HEK293 (cell line): ENCODE measurements at regions not wholly inside any gene's neighbourhood (a gene's known extent, or its start where the extent isn't known, plus 50 kb on each side); places are given as distances from the start of the nearest gene placed in this dataset.
A peak's percentile ranks its signal among the peaks of the same experiment; 100 is the strongest.

Source experiments
- CTCF ChIA-PET: fragments of 350-600 bp; formaldehyde crosslinking; extraction: SDS; loops from one replicate; lab custom pipeline; 2021; ENCODE audit warnings: antibody characterized with exemption; lab: Yijun Ruan, JAX
- POLR2A ChIA-PET: fragments of 300-600 bp; formaldehyde crosslinking; extraction: SDS; loops from one replicate; lab custom pipeline; 2020; ENCODE audit warnings: antibody characterized with exemption, inconsistent platforms; lab: Yijun Ruan, JAX
- H3K27ac ChIP-seq: fragments of 200-500 bp; sonication (Bioruptor generic); 2 replicates; pipeline ENCODE4 v1.5.1; 2014; ENCODE audit warnings: low read depth, low read length, control low read depth, inconsistent platforms; ENCODE audit errors: extremely low read depth
- H3K36me3 ChIP-seq, 2 experiments: fragments of 200-500 bp in 1 of 2; sonication (Bioruptor generic) in 1 of 2; 1 replicate in 1 of 2; 2 replicates in 1 of 2; pipeline ENCODE4 v1.5.1; 2014 to 2017; ENCODE audit warnings: inconsistent platforms in 2 of 2, low read length in 2 of 2; ENCODE audit not compliant: control insufficient read depth in 2 of 2, insufficient read depth in 1 of 2
- H3K4me1 ChIP-seq: fragments of 200-500 bp; sonication (Bioruptor generic); 2 replicates; pipeline ENCODE4 v1.5.1; 2014; ENCODE audit warnings: mild to moderate bottlenecking, low read length, inconsistent platforms; ENCODE audit not compliant: control insufficient read depth, insufficient read depth
- H3K4me3 ChIP-seq: 2 replicates; pipeline ENCODE4 v1.5.1; 2011; ENCODE audit warnings: low read depth, mild to moderate bottlenecking, control low read depth, low read length, moderate library complexity
- H3K9me3 ChIP-seq: fragments of 200-500 bp; sonication (Bioruptor generic); 2 replicates; pipeline ENCODE4 v1.5.1; 2014; ENCODE audit warnings: low read depth, low read length, inconsistent platforms; ENCODE audit not compliant: control insufficient read depth, insufficient read depth
- HOXA7 ChIP-seq: sonication (generic); formaldehyde crosslinking; IDR thresholded peaks from 2 replicates; pipeline ENCODE4 v1.8.1; 2022; ENCODE audit warnings: missing genetic modification reagents, borderline replicate concordance
- PRDM2 ChIP-seq: fragments of 450-650 bp; formaldehyde crosslinking; IDR thresholded peaks from 2 replicates; pipeline ENCODE4 v1.5.1; 2016; ENCODE audit warnings: missing biosample characterization, missing genetic modification characterization, borderline replicate concordance
- SCRT2 ChIP-seq: fragments of 450-650 bp; formaldehyde crosslinking; IDR thresholded peaks from 2 replicates; pipeline ENCODE4 v1.5.1; 2016; ENCODE audit warnings: missing biosample characterization, missing genetic modification characterization
- ZFP41 ChIP-seq: fragments of 450-650 bp; formaldehyde crosslinking; IDR thresholded peaks from 2 replicates; pipeline ENCODE4 v1.5.1; 2016; ENCODE audit warnings: missing biosample characterization, missing genetic modification characterization, borderline replicate concordance
- ZNF114 ChIP-seq: fragments of 450-650 bp; formaldehyde crosslinking; IDR thresholded peaks from 2 replicates; pipeline ENCODE4 v1.5.0; 2017; ENCODE audit warnings: missing biosample characterization, missing genetic modification characterization
- ZNF211 ChIP-seq: fragments of 450-650 bp; formaldehyde crosslinking; IDR thresholded peaks from 2 replicates; pipeline ENCODE4 v1.5.1; 2016; ENCODE audit warnings: low read depth, missing biosample characterization, missing genetic modification characterization
- ZNF239 ChIP-seq: fragments of 450-650 bp; formaldehyde crosslinking; IDR thresholded peaks from 2 replicates; pipeline ENCODE4 v1.5.1; 2016; ENCODE audit warnings: missing biosample characterization, missing genetic modification characterization
- ZNF335 ChIP-seq: fragments of 450-650 bp; formaldehyde crosslinking; conservative IDR thresholded peaks from 2 replicates; pipeline ENCODE4 v1.5.1; 2016; ENCODE audit warnings: missing biosample characterization, missing genetic modification characterization
- ZNF521 ChIP-seq: fragments of 450-650 bp; formaldehyde crosslinking; IDR thresholded peaks from 2 replicates; pipeline ENCODE4 v1.5.1; 2017; ENCODE audit warnings: missing biosample characterization, mild to moderate bottlenecking, missing genetic modification characterization
- ZNF654 ChIP-seq: fragments of 450-650 bp; formaldehyde crosslinking; IDR thresholded peaks from 2 replicates; pipeline ENCODE4 v1.5.1; 2016; ENCODE audit warnings: low read depth, missing biosample characterization, missing genetic modification characterization
- ZNF707 ChIP-seq: fragments of 450-650 bp; formaldehyde crosslinking; IDR thresholded peaks from 2 replicates; pipeline ENCODE4 v1.5.1; 2016; ENCODE audit warnings: missing biosample characterization, missing genetic modification characterization
- TF ChIP-seq, protein P1 (sequence below): fragments of 450-650 bp; formaldehyde crosslinking; IDR thresholded peaks from 2 replicates; pipeline ENCODE4 v1.5.1; 2016; ENCODE audit warnings: missing biosample characterization, missing genetic modification characterization
- TF ChIP-seq, protein P2 (sequence below): fragments of 450-650 bp; formaldehyde crosslinking; IDR thresholded peaks from 2 replicates; pipeline ENCODE4 v1.5.1; 2017; ENCODE audit warnings: missing biosample characterization, missing genetic modification characterization

DNA sequence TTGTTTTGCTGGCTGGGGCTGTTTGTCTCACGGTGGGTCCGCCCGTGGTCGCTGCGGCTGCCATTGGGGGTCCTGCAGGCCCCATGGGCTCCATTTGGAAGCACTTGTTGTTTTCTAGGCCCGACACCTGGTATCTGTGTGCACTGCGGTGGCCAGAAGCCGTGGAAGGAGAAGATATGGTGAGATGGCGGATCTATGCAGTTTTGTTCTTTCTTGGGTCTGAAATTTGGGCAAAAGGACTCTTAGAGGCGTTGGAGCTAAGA lies 109.5 kb upstream of the SHH start (continued):
- no peak for TF ChIP-seq PRDM2 (tag by site-specific recombination)
- TF ChIP-seq, protein P1, sequence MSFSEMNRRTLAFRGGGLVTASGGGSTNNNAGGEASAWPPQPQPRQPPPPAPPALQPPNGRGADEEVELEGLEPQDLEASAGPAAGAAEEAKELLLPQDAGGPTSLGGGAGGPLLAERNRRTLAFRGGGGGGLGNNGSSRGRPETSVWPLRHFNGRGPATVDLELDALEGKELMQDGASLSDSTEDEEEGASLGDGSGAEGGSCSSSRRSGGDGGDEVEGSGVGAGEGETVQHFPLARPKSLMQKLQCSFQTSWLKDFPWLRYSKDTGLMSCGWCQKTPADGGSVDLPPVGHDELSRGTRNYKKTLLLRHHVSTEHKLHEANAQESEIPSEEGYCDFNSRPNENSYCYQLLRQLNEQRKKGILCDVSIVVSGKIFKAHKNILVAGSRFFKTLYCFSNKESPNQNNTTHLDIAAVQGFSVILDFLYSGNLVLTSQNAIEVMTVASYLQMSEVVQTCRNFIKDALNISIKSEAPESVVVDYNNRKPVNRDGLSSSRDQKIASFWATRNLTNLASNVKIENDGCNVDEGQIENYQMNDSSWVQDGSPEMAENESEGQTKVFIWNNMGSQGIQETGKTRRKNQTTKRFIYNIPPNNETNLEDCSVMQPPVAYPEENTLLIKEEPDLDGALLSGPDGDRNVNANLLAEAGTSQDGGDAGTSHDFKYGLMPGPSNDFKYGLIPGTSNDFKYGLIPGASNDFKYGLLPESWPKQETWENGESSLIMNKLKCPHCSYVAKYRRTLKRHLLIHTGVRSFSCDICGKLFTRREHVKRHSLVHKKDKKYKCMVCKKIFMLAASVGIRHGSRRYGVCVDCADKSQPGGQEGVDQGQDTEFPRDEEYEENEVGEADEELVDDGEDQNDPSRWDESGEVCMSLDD (tag by site-specific recombination), result no peak

DNA sequence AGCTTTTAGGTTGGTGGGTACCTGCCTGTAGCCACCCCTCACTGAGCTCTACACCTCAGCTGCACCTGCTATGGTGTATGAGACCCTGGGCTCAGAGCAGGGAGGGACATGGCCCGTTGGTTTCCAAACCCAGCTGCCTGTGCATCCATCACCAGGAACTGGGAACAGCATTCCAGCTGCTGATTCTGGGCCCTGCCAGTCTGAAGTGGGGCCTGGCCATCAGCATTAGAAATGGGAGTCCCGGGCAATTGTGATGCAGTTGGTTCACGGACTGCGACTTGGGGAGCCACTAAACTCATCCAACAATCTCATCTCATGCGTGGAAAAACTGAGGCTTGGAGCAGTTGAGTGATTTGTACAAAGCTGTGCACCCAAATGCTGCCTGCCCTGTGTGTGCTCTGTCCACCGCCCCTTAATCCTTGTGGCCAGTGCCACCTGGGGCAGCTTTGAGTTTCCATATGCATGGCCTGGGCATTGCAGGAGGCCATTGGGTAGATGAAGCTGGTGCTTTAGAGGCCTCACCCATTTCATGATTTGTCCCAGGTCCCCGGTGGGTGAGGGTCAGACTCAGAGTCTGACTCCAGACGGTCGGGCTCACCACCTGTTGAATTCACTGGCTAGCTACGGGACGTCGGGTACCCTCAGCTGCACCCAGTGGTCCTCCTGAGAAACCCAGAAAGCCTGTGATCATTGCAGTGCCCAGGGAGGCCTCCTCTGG lies 109.0 kb upstream of the SHH start:
- no peak overlapping the region for H3K4me3 ChIP-seq
- peak; percentile 63 for TF ChIP-seq SCRT2 (tag by site-specific recombination)
- no peak for TF ChIP-seq ZNF654 (tag by site-specific recombination)
- TF ChIP-seq, all 188 proteins: peak for 1
- no peaks in the 10 kb centered on the region for H3K4me1 ChIP-seq
- H3K9me3 ChIP-seq, result no peaks in the 10 kb centered on the region
- CTCF ChIA-PET, result interaction anchor here (0.5 kb wide), 1 partner anchor 277 kb away, joined by 7 read pairs; no protein-coding TSS in a partner anchor
- no peak overlapping the region for H3K27ac ChIP-seq
- no peaks in the 10 kb centered on the region for H3K36me3 ChIP-seq
- POLR2A ChIA-PET, result no interaction called here

GRCh38 chr7:155920068-155920461 lies 107.8 kb upstream of the SHH start:
- Histone ChIP-seq H3K27ac (no peak overlapping the region), H3K36me3 (no peaks in the 10 kb centered on the region)
- ChIA-PET POLR2A (no interaction called here), CTCF (interaction anchor here (0.6 kb wide), 1 partner anchor 12 kb away, joined by 3 read pairs; no protein-coding TSS in a partner anchor)
- TF ChIP-seq ZNF707 (no peak), ZNF521 (tag by site-specific recombination) (no peak), ZNF239 (no peak), HOXA7 (CRISPR knock-in tag) (no peak), ZFP41 (tag by site-specific recombination) (no peak), ZNF335 (no peak), ZNF211 (no peak), ZNF114 (tag by site-specific recombination) (no peak)
- TF ChIP-seq, protein P2, sequence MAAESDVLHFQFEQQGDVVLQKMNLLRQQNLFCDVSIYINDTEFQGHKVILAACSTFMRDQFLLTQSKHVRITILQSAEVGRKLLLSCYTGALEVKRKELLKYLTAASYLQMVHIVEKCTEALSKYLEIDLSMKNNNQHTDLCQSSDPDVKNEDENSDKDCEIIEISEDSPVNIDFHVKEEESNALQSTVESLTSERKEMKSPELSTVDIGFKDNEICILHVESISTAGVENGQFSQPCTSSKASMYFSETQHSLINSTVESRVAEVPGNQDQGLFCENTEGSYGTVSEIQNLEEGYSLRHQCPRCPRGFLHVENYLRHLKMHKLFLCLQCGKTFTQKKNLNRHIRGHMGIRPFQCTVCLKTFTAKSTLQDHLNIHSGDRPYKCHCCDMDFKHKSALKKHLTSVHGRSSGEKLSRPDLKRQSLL (tag by site-specific recombination), result no peak
- TF ChIP-seq, all 188 proteins: peak for 0
- Histone ChIP-seq H3K4me1 (no peaks in the 10 kb centered on the region), H3K4me3 (no peak overlapping the region), H3K9me3 (no peaks in the 10 kb centered on the region)
